ENCODE measurements at regions not wholly inside any gene's neighbourhood (a gene's known extent, or its start where the extent isn't known, plus 50 kb on each side); places are given as distances from the start of the nearest gene placed in this dataset.

GRCh38 chrX:109934434-109934833, 68.5 kb upstream of the TMEM164 start:
- WGBS, 2 donors (ENCODE audit: low coverage in 1 of 2), result 31% methylated on average over 1 of the region's 1 CpG; no CpG with 5 or more reads in 1 of the 2 donors
- TF ChIP-seq POLR2A (IDR thresholded peaks at IDR 0.05) (no peak), POLR2AphosphoS5 (IDR thresholded peaks at IDR 0.05) (no peak), CTCF (IDR thresholded peaks at IDR 0.05) (no peak), EP300 (IDR thresholded peaks at IDR 0.05; ENCODE audit: low read depth) (no peak)
- no peaks in the 10 kb centered on the region for H3K36me3 ChIP-seq
- H3K4me1 ChIP-seq, result no peaks in the 10 kb centered on the region
- intact Hi-C loops (cut with DNase I; ENCODE audit: low total_unique reads), result no loop called here
- in situ Hi-C loops (cut with MboI; ENCODE audit: low pct_ligation_motif_present in 1 of 4, low pct_unique_long_range_greater_than_20kb in 1 of 4, low sequenced_read_pairs in 3 of 4), result no loop called here
- no peak overlapping the region for H3K4me3 ChIP-seq
- H3K27ac ChIP-seq, result no peak overlapping the region
- no peaks in the 10 kb centered on the region for H3K27me3 ChIP-seq
- H3K9me3 ChIP-seq, result no peaks in the 10 kb centered on the region
- no peak for DNase-seq

DNA sequence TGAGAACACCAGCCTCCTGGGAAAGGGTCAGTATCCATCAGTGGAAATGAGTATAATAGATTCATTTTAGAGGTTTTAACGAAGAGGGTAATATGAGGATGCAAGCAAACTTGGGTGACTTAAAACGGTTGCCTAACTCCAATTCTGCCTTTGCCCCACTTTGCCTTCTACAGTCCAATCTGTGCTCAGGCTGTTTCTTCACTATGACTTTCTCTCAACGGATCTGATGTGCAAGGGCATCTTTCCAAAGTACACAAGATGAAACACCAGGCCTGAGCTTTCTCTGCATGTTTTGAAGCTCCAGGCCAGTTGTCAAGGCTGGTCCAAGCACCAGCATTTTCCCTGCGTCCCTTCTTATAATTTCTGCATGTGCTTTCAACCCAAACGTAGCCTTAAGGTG, 68.0 kb upstream of the TMEM164 start:
- Histone ChIP-seq H3K9me3 (no peaks in the 10 kb centered on the region), H3K4me1 (no peaks in the 10 kb centered on the region), H3K4me3 (no peak overlapping the region), H3K27ac (no peak overlapping the region), H3K36me3 (no peaks in the 10 kb centered on the region), H3K27me3 (no peaks in the 10 kb centered on the region)
- intact Hi-C loops (cut with DNase I; ENCODE audit: low total_unique reads) (no loop called here), in situ Hi-C loops (cut with MboI; ENCODE audit: low pct_ligation_motif_present in 1 of 4, low pct_unique_long_range_greater_than_20kb in 1 of 4, low sequenced_read_pairs in 3 of 4) (no loop called here)
- WGBS, 2 donors (ENCODE audit: low coverage in 1 of 2), result 53 to 73% methylated on average over 2 to 5 of the region's 5 CpGs
- no peak for DNase-seq
- TF ChIP-seq CTCF (IDR thresholded peaks at IDR 0.05) (no peak), POLR2A (IDR thresholded peaks at IDR 0.05) (no peak), POLR2AphosphoS5 (IDR thresholded peaks at IDR 0.05) (no peak), EP300 (IDR thresholded peaks at IDR 0.05; ENCODE audit: low read depth) (no peak)

DNA sequence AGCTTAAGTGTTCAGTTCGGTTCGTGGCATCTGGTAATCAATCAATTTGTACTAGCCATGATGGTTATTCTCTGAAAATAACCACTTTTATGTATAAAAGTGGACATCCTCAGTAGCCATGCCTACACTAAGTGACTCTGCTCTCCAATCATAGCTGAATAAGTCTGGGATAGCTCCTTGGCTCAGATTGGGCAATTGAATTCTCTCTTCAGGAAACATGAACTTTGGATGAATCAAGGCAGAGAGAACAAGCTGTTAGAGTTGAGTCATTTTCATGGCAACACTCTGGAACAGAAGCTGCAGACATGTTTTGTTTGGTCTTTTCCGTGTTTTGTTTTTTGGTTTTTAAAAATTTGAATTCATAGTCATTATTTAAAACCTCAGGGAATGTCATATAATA, 66.8 kb upstream of the TMEM164 start:
- Histone ChIP-seq H3K4me1 (no peaks in the 10 kb centered on the region), H3K36me3 (no peaks in the 10 kb centered on the region), H3K4me3 (no peak overlapping the region), H3K9me3 (no peaks in the 10 kb centered on the region), H3K27me3 (no peaks in the 10 kb centered on the region), H3K27ac (no peak overlapping the region)
- 70% methylated on average over 3 of the region's 3 CpGs; no CpG with 5 or more reads in 1 of the 2 donors for WGBS, 2 donors (ENCODE audit: low coverage in 1 of 2)
- TF ChIP-seq POLR2A (IDR thresholded peaks at IDR 0.05) (no peak), CTCF (IDR thresholded peaks at IDR 0.05) (no peak), POLR2AphosphoS5 (IDR thresholded peaks at IDR 0.05) (no peak), EP300 (IDR thresholded peaks at IDR 0.05; ENCODE audit: low read depth) (no peak)
- in situ Hi-C loops (cut with MboI; ENCODE audit: low pct_ligation_motif_present in 1 of 4, low pct_unique_long_range_greater_than_20kb in 1 of 4, low sequenced_read_pairs in 3 of 4), result no loop called here
- intact Hi-C loops (cut with DNase I; ENCODE audit: low total_unique reads), result no loop called here
- DNase-seq, result no peak

DNA sequence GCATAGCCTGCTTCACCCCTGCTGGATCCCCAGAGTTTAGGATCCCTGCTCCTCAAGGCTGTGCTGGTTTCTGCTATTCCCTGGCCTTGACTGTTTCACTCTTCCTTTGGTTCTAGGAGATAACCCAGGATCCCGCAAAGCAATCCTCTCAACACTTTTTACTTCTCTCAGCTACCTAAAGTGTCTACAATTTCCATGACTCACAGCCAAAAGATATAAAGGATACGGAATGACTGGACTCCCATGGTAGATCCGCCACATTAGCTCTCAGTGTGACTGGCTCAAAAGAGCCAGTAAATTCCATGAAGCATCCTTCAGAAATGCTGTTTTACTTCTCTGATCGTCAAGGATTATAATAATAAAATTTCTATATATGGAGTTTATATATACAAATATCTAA, 66.3 kb upstream of the TMEM164 start:
- in situ Hi-C loops (cut with MboI; ENCODE audit: low pct_ligation_motif_present in 1 of 4, low pct_unique_long_range_greater_than_20kb in 1 of 4, low sequenced_read_pairs in 3 of 4), result no loop called here
- intact Hi-C loops (cut with DNase I; ENCODE audit: low total_unique reads), result no loop called here
- Histone ChIP-seq H3K9me3 (no peaks in the 10 kb centered on the region), H3K4me1 (no peaks in the 10 kb centered on the region), H3K4me3 (no peak overlapping the region), H3K27me3 (no peaks in the 10 kb centered on the region), H3K36me3 (no peaks in the 10 kb centered on the region), H3K27ac (no peak overlapping the region)
- no peak for DNase-seq
- 67 to 83% methylated on average over 1 to 4 of the region's 4 CpGs for WGBS, 2 donors (ENCODE audit: low coverage in 1 of 2)
- TF ChIP-seq CTCF (IDR thresholded peaks at IDR 0.05) (no peak), POLR2AphosphoS5 (IDR thresholded peaks at IDR 0.05) (no peak), EP300 (IDR thresholded peaks at IDR 0.05; ENCODE audit: low read depth) (no peak), POLR2A (IDR thresholded peaks at IDR 0.05) (no peak)
